SK-MEL-5 (cell line): ENCODE measurements at regions not wholly inside any gene's neighbourhood (a gene's known extent, or its start where the extent isn't known, plus 50 kb on each side); places are given as distances from the start of the nearest gene placed in this dataset.

Source experiments
- DNase-seq: peaks from one replicate; pipeline ENCODE4 v3.0.0-alpha.2; 2016; ENCODE audit warnings: low read depth, low spot score
- in situ Hi-C: cut with HindIII; loops from 2 replicates; pipeline ENCODE4 v1.10.0; 2016; ENCODE audit warnings: low sequenced_read_pairs, high pct_unique_total_duplicates, low pct_unique_long_range_greater_than_20kb

GRCh38 chr2:203585516-203585915 lies 50.4 kb upstream of the RAPH1 start:
- DNase-seq = no peak
- in situ Hi-C loops = no loop called here

DNA sequence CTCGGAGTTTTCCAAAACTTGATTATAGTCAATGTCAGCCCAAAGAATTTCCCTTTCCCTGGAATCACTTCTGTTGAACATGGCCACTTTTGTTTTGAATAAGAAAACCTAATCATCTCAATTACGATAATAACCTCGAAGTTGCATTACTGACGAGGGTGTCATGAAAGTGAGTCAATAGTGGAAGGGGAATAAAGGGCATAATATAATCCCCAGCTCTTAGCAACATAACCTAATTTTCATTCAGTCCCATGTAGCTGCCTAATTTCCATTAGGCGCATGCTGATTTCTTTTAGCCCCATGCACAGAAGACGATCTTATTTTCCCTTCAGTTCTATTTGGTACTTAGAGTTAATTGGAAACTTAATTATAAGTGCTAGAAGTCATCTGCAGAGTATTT lies 51.1 kb upstream of the RAPH1 start:
- in situ Hi-C loops = no loop called here
- no peak for DNase-seq

- no peak for DNase-seq
- in situ Hi-C loops = no loop called here
Measured at GRCh38 chr2:203586696-203587095, 51.6 kb upstream of the RAPH1 start.

GRCh38 chr2:203590496-203590895 lies 55.4 kb upstream of the RAPH1 start:
- in situ Hi-C loops = no loop called here

GRCh38 chr2:203591642-203592041 lies 56.5 kb upstream of the RAPH1 start:
- in situ Hi-C loops = no loop called here
- DNase-seq = no peak

More at GRCh38 chr2:203590496-203590895, 55.4 kb upstream of the RAPH1 start:
- no peak for DNase-seq

GRCh38 chr2:203592470-203592869 lies 57.4 kb upstream of the RAPH1 start:
- no peak for DNase-seq
- in situ Hi-C loops = no loop called here

GRCh38 chr2:203594541-203594940 lies 59.4 kb upstream of the RAPH1 start:
- DNase-seq = peak; percentile 50
- in situ Hi-C loops = no loop called here

GRCh38 chr2:203596183-203596582 lies 61.1 kb upstream of the RAPH1 start:
- in situ Hi-C loops = no loop called here
- no peak for DNase-seq

- no peak for DNase-seq
- in situ Hi-C loops = no loop called here
Measured at GRCh38 chr2:203599509-203599908, 64.4 kb upstream of the RAPH1 start.

DNA sequence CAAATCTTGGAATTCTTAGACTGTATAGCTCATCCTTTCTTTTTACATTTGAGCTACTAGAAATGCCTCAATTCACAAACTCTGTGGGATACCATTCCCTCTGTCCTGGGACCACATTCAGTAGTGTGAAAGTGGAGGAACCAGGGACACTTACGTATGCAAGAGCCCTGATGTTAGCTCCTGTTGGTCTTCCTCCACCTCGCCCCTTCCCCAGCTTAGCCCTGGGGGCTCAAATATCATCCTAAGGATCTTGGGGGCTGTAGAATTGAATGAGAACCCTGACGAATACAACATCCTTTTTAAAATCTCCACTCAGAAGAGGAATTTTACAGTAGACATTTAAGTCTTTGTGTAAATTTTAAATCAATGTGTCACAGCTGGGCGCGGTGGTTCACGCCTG lies 65.2 kb upstream of the RAPH1 start:
- no peak for DNase-seq
- in situ Hi-C loops = no loop called here

DNA sequence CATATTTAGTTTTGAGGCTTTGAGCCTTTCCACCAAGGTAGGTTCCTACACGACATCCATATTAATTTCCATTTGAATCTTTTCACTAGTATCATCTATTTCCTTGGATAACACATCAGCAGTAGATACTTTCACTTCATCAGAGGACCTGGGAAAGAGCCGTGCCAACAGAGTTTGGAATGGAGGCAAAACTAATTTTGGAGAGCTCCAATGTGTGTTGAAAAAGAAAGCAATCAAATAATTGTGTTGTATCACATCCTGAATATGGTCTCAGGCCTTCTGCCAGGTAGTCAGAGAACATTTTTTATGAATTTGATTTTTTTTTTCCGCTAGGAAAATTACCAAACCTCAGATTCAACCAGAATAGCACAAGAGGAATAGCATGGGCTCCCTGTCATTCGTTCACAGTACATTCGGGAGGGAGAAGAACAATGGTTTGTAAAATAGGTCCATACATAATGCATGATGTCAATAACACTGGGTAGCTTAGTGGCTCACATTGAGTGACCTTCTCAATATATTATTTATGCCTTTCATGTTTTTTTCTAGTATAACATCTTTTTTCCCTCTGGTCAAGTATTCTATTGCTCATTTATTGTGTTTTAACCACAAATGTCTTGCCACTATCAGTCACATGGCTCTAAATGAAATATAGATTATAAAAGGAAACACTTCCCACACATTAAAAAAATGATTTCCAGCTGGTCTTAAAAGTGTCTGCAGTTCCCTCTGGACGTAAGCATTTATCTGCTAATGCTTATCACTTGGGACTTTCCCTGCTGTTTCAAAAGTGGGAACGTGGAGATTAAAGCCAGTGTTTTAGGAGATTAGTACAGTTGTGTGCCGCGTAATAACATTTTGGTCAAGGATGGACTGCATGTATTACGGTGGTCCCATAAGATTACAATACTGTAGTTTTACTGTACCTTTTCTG lies 68.6 kb upstream of the RAPH1 start:
- no peak for DNase-seq
- in situ Hi-C loops = no loop called here

DNA sequence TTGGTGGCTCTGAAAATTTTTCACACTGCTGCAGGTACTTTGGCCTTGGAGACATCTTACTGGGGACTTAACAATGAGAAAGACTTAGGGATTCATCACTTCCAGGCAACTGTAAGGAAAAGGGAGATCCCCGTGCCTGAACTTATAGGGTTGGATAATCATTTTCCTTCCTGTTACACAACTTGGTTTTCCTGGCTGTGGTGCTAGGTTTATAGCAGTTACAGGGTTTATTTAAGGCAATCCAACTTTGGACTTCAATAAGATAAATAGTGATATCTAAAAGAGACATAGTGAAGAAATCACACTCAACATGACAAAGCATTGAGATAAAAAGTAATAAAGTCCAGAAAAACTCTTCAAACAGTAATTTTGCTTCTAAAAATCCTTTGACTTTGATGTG lies 70.2 kb upstream of the RAPH1 start:
- in situ Hi-C loops = no loop called here
- no peak for DNase-seq

- no peak for DNase-seq
- in situ Hi-C loops = no loop called here
Measured at GRCh38 chr2:203606051-203606450, 71.0 kb upstream of the RAPH1 start.

DNA sequence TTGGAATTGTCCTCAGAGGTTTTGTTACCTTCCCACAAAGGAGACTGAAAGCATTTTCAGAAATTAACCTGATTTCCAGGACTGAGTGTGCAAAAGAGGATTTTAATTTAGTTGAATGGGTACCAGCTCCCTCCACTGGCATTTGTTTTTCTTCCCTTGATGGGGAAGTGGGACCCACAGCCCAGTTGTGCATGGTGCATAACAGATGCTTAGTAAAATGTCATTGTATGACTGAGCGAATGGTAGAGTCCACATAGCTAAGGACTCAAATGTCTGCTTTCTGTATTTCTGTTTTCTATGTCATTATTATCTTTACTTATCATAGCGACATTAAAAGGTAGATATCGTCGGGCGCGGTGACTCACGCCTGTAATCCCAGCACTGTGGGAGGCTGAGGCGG lies 75.5 kb upstream of the RAPH1 start:
- DNase-seq = no peak

GRCh38 chr2:203612246-203612645 lies 77.1 kb upstream of the RAPH1 start:
- in situ Hi-C loops = no loop called here
- DNase-seq = no peak

More for the DNA sequence above, 75.5 kb upstream of the RAPH1 start:
- in situ Hi-C loops = no loop called here

DNA sequence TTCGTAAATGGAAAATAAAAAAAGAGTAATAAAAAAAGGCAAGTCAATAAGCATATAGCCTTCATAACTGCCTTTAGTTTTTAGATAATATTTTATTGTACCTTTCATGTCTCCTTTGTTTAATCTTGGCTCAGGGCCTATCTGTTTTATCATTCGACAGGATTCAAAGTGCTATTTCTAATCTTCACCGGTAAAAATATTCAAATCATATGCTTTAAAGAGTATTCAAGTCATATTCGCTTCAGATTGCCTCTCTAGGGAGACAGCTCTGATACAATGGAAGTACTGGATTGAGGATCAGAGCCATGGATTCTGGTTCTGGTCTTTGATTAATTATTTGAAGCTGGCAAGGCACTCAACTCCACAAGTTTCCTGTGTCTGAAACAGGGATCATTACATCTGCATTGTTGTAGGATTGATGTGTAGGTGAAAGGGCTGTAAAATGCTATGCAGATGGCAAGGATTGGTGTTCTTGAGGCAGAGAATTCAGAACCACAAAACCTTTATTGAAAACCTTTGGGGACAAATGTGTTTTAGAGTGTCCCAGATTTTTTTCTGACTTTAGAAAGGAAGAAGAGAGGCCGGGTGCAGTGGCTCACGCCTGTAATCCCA lies 84.3 kb upstream of the RAPH1 start:
- in situ Hi-C loops = no loop called here
- no peak for DNase-seq

DNA sequence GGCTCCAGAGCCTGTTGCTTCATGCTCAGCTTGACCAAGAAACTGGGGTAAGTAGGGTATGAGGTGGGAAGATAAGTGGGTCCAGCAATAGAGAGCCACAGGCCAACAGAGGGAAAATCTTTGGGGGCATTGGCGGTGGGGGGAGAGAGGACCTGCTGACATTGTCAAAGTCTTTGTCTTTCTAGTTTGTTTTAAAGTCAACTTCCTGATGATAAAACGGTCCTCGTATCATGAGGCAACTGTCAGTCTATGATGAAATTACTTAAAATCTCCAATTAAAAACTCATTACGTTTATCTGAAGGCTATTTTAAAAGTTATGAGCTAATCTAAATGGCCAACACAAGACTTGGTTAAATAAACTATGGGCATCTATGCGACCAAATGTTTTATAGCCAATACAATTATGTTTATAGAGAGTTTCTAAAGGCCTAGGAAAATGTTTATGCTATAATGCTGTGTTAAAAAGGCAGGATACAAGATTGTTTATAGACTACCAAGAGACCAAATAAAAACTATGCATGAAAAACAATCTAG lies 84.4 kb upstream of the CD28 start:
- DNase-seq = no peak
- in situ Hi-C loops = no loop called here

DNA sequence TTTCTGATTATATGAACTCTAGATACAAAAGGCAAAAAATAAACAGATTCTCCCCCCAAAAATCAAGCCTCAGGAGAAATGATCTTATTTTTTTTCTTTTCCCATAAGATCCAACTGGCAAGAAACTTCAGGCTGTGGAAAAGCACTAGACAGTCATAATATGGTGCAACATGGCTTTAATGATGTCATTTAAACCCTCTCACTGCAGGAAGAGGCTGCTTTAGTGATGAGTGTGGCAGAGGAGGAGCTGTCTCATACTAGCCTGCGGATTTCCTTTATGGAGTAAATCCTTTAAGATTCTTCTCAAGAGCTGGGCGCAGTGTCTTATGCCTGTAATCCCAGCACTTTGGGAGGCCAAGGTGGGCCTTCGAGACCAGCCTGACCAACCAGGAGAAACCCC lies 83.3 kb upstream of the CD28 start:
- DNase-seq = no peak
- in situ Hi-C loops = no loop called here

DNA sequence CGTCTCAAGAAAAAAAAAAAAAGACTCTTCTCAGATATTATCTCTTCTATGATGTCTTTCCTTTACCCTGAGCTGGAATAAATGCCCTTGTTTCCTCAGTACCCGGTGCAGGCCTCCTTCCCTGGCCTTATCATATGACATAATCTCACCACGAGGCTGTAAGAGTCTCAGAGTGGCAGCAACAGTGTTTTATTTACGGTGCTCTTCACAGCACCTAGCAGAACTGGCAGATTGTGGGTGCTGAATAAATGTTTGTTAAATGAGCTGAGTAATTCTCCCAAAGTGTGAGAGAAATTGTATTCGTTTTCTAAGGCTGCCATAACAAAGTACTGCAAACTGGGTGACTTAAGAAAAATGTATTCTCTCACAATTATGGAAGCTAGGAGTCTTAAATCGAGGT lies 82.8 kb upstream of the CD28 start:
- no peak for DNase-seq
- in situ Hi-C loops = no loop called here
